GM12873 (cell line): ENCODE measurements at regions not wholly inside any gene's neighbourhood (a gene's known extent, or its start where the extent isn't known, plus 50 kb on each side); places are given as distances from the start of the nearest gene placed in this dataset.

Experiments used
- CTCF ChIP-seq: IDR thresholded peaks from 2 replicates; pipeline ENCODE4 v1.5.1; 2012; ENCODE audit warnings: low read depth, mild to moderate bottlenecking, moderate library complexity, low read length, control low read depth; ENCODE audit not compliant: insufficient read depth; ENCODE audit errors: missing control alignments

- TF ChIP-seq CTCF, result no peak
Measured at GRCh38 chr5:145163876-145164275, 671.3 kb downstream of the PRELID2 start.

GRCh38 chr5:145162626-145163025, 672.5 kb downstream of the PRELID2 start:
- no peak for TF ChIP-seq CTCF

GRCh38 chr5:145161391-145161790, 673.8 kb downstream of the PRELID2 start:
- TF ChIP-seq CTCF, result no peak

- TF ChIP-seq CTCF, result no peak
Measured at GRCh38 chr5:145160679-145161078, 674.5 kb downstream of the PRELID2 start.

- TF ChIP-seq CTCF, result no peak
Measured at GRCh38 chr5:145158730-145159129, 676.4 kb downstream of the PRELID2 start.

GRCh38 chr5:145157841-145158240, 677.3 kb downstream of the PRELID2 start:
- TF ChIP-seq CTCF, result no peak

- no peak for TF ChIP-seq CTCF
Measured at GRCh38 chr5:145141534-145141933, 693.6 kb downstream of the PRELID2 start.
